ENCODE measurements at regions not wholly inside any gene's neighbourhood (a gene's known extent, or its start where the extent isn't known, plus 50 kb on each side); places are given as distances from the start of the nearest gene placed in this dataset.

DNA sequence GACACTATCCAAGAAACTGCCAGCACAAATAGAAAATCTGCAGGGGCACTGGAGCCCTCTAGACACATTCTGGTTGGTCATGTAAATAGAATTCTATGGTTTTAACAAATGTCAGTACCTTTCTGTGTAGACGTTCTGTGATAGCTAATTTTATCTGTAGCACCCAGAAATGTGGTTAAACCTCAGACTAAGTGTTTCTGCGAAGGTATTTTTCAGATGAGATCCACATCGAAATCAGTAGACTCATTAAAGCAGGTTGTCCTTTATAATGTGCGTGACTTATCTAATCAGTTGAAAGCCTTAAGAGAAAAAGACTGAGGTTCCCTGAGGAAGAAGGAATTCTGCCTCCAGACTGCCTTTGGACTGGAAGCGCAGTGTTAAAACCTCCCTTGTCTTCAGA lies 922.9 kb downstream of the EFNB2 start:
- H3K9ac ChIP-seq (ENCODE audit: low read length) = no peak overlapping the region
- H2AFZ ChIP-seq (ENCODE audit: low read depth, low read length) = no peak overlapping the region
- H3K4me2 ChIP-seq (ENCODE audit: low read length) = no peak overlapping the region
- H4K20me1 ChIP-seq (ENCODE audit: insufficient read depth, low read length) = no peaks in the 10 kb centered on the region
- H3K27ac ChIP-seq (ENCODE audit: low read length) = no peak overlapping the region
- H3K4me3 ChIP-seq (ENCODE audit: low read length) = no peak overlapping the region
- no peak for TF ChIP-seq EZH2phosphoT487 (IDR thresholded peaks at IDR 0.05; ENCODE audit: low read depth)
- TF ChIP-seq, protein P1, sequence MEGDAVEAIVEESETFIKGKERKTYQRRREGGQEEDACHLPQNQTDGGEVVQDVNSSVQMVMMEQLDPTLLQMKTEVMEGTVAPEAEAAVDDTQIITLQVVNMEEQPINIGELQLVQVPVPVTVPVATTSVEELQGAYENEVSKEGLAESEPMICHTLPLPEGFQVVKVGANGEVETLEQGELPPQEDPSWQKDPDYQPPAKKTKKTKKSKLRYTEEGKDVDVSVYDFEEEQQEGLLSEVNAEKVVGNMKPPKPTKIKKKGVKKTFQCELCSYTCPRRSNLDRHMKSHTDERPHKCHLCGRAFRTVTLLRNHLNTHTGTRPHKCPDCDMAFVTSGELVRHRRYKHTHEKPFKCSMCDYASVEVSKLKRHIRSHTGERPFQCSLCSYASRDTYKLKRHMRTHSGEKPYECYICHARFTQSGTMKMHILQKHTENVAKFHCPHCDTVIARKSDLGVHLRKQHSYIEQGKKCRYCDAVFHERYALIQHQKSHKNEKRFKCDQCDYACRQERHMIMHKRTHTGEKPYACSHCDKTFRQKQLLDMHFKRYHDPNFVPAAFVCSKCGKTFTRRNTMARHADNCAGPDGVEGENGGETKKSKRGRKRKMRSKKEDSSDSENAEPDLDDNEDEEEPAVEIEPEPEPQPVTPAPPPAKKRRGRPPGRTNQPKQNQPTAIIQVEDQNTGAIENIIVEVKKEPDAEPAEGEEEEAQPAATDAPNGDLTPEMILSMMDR (IDR thresholded peaks at IDR 0.05; ENCODE audit: low read depth, low read length) = no peak
- H3K4me1 ChIP-seq (ENCODE audit: low read length) = no peaks in the 10 kb centered on the region
- H3K9me3 ChIP-seq (ENCODE audit: insufficient read depth, low read length) = no peaks in the 10 kb centered on the region
- H3K36me3 ChIP-seq (replicated peaks; ENCODE audit: low read depth, low read length) = no peaks in the 10 kb centered on the region
- no peaks in the 10 kb centered on the region for H3K79me2 ChIP-seq (ENCODE audit: low read length)
- H3K27me3 ChIP-seq (ENCODE audit: low read depth, low read length) = no peaks in the 10 kb centered on the region

DNA sequence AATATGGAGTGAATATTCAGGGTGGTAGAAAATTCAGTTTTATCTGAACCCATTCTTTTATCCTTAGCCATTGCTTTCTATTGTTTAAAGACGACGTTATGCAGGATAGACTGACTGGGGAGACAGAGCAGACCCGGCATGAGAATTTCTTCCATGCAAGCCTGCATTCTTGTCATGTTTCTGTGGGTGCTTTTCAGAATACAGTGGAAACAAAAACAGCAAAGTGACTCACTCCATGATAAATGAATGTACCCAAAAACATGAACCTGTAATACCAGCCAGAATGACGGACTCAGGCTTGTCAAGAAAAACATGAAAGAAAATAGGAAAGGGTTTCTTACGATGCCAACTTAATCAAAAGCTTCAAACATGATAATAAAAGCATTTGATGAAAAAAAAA lies 924.0 kb downstream of the EFNB2 start:
- no peaks in the 10 kb centered on the region for H3K79me2 ChIP-seq (ENCODE audit: low read length)
- TF ChIP-seq, protein P1 (IDR thresholded peaks at IDR 0.05; ENCODE audit: low read depth, low read length) = no peak
- no peak for TF ChIP-seq EZH2phosphoT487 (IDR thresholded peaks at IDR 0.05; ENCODE audit: low read depth)
- H3K4me2 ChIP-seq (ENCODE audit: low read length) = no peak overlapping the region
- H4K20me1 ChIP-seq (ENCODE audit: insufficient read depth, low read length) = no peaks in the 10 kb centered on the region
- H3K27me3 ChIP-seq (ENCODE audit: low read depth, low read length) = no peaks in the 10 kb centered on the region
- no peak overlapping the region for H2AFZ ChIP-seq (ENCODE audit: low read depth, low read length)
- H3K4me3 ChIP-seq (ENCODE audit: low read length) = no peak overlapping the region
- no peak overlapping the region for H3K27ac ChIP-seq (ENCODE audit: low read length)
- no peaks in the 10 kb centered on the region for H3K4me1 ChIP-seq (ENCODE audit: low read length)
- no peaks in the 10 kb centered on the region for H3K36me3 ChIP-seq (replicated peaks; ENCODE audit: low read depth, low read length)
- H3K9me3 ChIP-seq (ENCODE audit: insufficient read depth, low read length) = no peaks in the 10 kb centered on the region
- H3K9ac ChIP-seq (ENCODE audit: low read length) = no peak overlapping the region

DNA sequence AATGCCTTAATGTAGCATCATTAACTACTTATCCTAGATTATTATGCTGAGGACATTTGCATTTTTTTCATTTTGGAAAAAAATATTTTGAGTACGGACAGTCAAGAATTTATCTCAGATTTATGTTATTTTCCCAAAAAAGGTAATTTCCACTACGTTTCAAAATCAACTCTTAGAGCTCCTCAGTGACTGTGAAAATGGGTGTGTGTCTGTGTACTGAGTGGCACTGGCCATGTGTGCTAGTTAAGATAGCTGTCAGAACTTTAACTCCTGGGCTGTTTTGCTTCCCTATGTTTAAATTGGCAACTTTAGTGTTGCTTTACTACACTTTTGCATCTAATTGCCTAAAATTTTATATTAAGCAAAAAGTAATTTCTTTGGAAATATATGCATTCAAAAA lies 927.4 kb downstream of the EFNB2 start:
- no peaks in the 10 kb centered on the region for H3K4me1 ChIP-seq (ENCODE audit: low read length)
- H3K4me3 ChIP-seq (ENCODE audit: low read length) = no peak overlapping the region
- no peaks in the 10 kb centered on the region for H3K27me3 ChIP-seq (ENCODE audit: low read depth, low read length)
- no peak overlapping the region for H2AFZ ChIP-seq (ENCODE audit: low read depth, low read length)
- H3K4me2 ChIP-seq (ENCODE audit: low read length) = no peak overlapping the region
- TF ChIP-seq EZH2phosphoT487 (IDR thresholded peaks at IDR 0.05; ENCODE audit: low read depth) = no peak
- TF ChIP-seq, protein P1 (IDR thresholded peaks at IDR 0.05; ENCODE audit: low read depth, low read length) = no peak
- no peak overlapping the region for H3K9ac ChIP-seq (ENCODE audit: low read length)
- H3K36me3 ChIP-seq (replicated peaks; ENCODE audit: low read depth, low read length) = no peaks in the 10 kb centered on the region
- no peaks in the 10 kb centered on the region for H3K79me2 ChIP-seq (ENCODE audit: low read length)
- H4K20me1 ChIP-seq (ENCODE audit: insufficient read depth, low read length) = no peaks in the 10 kb centered on the region
- H3K27ac ChIP-seq (ENCODE audit: low read length) = no peak overlapping the region
- H3K9me3 ChIP-seq (ENCODE audit: insufficient read depth, low read length) = no peaks in the 10 kb centered on the region

DNA sequence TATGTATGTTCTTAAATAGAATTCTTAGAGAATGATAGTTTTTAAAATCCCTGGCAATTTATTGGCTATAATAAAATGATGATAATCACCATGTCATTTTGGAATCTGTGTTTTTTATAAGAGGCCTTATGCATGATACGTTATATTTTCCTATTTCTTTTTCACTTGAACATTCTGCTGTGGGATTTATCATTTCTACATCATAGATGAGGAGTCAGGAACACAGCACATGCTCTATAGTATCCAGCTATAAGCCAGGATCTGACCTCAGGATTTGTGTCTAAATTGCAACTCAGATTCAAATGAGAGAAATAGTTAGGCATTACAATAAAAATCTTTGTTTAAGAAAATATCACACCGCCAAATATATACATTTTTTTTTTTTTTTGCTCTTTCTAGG lies 928.0 kb downstream of the EFNB2 start:
- Histone ChIP-seq H3K36me3 (replicated peaks; ENCODE audit: low read depth, low read length) (no peaks in the 10 kb centered on the region), H3K9me3 (ENCODE audit: insufficient read depth, low read length) (no peaks in the 10 kb centered on the region), H3K4me1 (ENCODE audit: low read length) (no peaks in the 10 kb centered on the region), H3K4me3 (ENCODE audit: low read length) (no peak overlapping the region), H2AFZ (ENCODE audit: low read depth, low read length) (no peak overlapping the region), H3K27me3 (ENCODE audit: low read depth, low read length) (no peaks in the 10 kb centered on the region), H3K9ac (ENCODE audit: low read length) (no peak overlapping the region), H3K4me2 (ENCODE audit: low read length) (no peak overlapping the region), H3K79me2 (ENCODE audit: low read length) (no peaks in the 10 kb centered on the region), H3K27ac (ENCODE audit: low read length) (no peak overlapping the region), H4K20me1 (ENCODE audit: insufficient read depth, low read length) (no peaks in the 10 kb centered on the region)
- TF ChIP-seq EZH2phosphoT487 (IDR thresholded peaks at IDR 0.05; ENCODE audit: low read depth) = no peak
- TF ChIP-seq, protein P1 (IDR thresholded peaks at IDR 0.05; ENCODE audit: low read depth, low read length) = no peak

Measured in OCI-LY3 (cell line).